ENCODE measurements at regions not wholly inside any gene's neighbourhood (a gene's known extent, or its start where the extent isn't known, plus 50 kb on each side); places are given as distances from the start of the nearest gene placed in this dataset.
"Not testable (repeated sequence)": the region's sequence is repeated elsewhere in the genome, so short reads cannot be mapped to it uniquely, and the experiment has no call there.

DNA sequence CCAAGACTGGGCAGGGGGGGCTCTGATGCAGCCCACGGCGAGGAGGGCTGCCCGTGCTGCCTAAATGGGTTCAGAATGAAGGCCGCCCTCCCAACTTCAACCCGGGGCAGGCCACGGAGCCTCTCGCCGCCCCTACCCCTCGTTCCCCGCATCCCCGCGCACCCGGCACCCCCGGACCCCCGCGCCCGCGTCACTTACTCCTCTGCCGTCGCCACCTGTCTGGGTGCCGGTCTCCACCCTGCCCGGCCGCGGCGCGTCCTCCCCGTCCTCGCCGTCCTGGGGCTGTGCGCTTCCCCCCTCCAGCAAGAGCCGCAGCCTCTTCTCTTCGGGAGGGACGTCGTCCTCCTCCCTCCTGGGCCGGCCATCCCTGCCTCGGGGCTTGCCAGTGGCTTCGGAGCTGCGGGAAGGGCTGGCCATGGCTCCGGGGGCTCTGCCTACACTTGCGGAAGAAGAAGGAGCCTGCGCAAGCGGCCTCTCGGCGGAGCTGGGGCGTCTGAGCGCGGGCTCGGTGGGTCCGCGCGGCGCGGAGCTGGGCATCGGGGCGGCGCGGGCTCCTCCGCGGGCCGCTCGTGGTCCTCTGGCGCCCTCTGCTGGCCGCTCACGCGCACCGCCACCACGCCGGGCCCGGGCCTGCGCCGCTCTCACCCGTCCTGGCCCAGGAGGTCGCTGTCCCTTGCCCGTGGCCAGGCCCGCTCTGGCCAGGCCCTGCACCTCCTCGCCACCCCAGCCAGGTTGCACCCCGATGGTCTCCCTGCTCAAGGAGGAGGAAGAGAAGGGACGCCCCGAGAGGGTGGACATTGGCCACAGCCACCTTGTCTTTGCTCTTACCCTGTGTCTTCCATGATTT, 59.3 kb upstream of the CLEC6A start:
- peak in 1 of 2 experiments; percentile 16 for DNase-seq

DNA sequence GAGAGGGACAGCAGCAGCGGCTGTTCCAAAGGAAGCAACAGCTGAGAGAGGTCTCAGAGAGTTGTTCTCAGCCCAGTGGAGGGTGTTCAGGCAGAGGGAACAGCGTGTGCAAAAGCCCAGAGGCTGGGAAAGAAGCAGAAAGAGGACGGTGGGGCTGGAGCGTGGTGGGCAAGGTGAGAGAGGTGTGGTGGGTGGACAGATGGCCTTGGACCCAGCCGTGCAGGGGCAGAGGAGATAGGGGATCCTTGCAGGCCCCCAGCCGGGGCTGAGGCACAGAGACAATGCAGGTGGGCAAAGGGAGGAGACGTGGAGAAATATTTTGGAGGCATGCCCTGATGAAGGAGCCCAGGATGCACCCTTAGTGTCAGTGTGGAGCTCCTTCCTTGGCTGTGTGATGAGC, 58.4 kb upstream of the CLEC6A start:
- DNase-seq, result not testable (repeated sequence)

- DNase-seq, result not testable (repeated sequence)
These were observed 56.2 kb upstream of the CLEC6A start for GRCh38 chr12:8399496-8400034.

- DNase-seq, result not testable (repeated sequence)
These were observed 51.9 kb upstream of the CLEC6A start for GRCh38 chr12:8403834-8404233.

GRCh38 chr12:8404341-8404740, 51.4 kb upstream of the CLEC6A start:
- not testable (repeated sequence) for DNase-seq
